ENCODE measurements at regions not wholly inside any gene's neighbourhood (a gene's known extent, or its start where the extent isn't known, plus 50 kb on each side); places are given as distances from the start of the nearest gene placed in this dataset.

DNA sequence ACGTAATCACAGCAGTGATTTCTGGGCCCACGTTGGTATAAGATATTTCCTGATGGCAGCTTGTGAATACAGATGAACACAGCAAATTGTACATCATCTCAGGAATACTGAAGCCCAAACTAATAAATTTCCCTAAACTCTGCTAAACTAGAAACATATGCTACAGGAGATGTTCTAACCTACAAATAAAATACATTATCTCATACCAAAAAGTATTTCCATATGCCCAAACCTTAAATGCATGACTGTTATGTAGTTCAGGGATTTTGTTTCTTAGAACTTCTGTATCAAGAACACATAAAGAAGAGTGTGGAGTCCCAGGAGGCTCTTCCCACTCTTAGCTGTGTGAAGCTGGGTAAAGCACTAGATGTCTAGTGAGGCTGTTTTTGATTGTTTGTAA is 138.4 kb downstream of the RFC3 start:
- no peak for DNase-seq (ENCODE audit: unreplicated experiment)
- no TSS peak for BruUV-seq (replicated peaks)
- Mint-ChIP-seq H3K27ac (ENCODE audit: low read depth, unreplicated experiment) (no peak overlapping the region), H3K36me3 (ENCODE audit: insufficient read depth, unreplicated experiment) (no peaks in the 10 kb centered on the region), H3K27me3 (ENCODE audit: insufficient read depth, unreplicated experiment) (no peaks in the 10 kb centered on the region), H3K4me3 (ENCODE audit: unreplicated experiment) (no peak overlapping the region), H3K4me1 (ENCODE audit: insufficient read depth, unreplicated experiment) (no peaks in the 10 kb centered on the region), H3K9me3 (ENCODE audit: unreplicated experiment) (no peaks in the 10 kb centered on the region)
- ChIA-PET CTCF (interaction anchor here (0.7 kb wide), 1 partner anchor 80 kb away, joined by 3 read pairs; no protein-coding TSS in a partner anchor), POLR2A (no interaction called here)
- TF ChIP-seq, protein P1, sequence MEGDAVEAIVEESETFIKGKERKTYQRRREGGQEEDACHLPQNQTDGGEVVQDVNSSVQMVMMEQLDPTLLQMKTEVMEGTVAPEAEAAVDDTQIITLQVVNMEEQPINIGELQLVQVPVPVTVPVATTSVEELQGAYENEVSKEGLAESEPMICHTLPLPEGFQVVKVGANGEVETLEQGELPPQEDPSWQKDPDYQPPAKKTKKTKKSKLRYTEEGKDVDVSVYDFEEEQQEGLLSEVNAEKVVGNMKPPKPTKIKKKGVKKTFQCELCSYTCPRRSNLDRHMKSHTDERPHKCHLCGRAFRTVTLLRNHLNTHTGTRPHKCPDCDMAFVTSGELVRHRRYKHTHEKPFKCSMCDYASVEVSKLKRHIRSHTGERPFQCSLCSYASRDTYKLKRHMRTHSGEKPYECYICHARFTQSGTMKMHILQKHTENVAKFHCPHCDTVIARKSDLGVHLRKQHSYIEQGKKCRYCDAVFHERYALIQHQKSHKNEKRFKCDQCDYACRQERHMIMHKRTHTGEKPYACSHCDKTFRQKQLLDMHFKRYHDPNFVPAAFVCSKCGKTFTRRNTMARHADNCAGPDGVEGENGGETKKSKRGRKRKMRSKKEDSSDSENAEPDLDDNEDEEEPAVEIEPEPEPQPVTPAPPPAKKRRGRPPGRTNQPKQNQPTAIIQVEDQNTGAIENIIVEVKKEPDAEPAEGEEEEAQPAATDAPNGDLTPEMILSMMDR (IDR thresholded peaks at IDR 0.05; ENCODE audit: unreplicated experiment), result no peak
- intact Hi-C loops (cut with micrococcal nuclease), result no loop called here

DNA sequence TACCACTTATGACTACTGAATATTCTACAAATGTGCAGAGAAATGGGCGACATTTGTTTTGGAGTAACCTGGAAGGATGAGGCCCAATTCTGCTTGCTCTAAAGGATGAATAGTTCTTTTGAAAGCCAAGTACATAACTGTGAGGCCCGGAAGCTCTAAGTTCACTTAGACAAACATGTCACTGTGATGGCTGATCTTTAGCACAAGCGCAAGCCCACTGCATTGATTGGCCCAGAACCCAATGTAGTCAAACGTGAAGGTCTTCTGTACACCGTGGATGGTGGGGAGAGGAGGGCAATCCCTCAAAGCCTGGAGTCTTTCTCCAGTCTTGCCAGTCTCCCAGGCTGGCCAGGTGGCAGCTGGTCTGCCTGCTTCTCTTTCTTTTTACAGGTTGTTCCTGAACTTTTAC is 139.6 kb downstream of the RFC3 start:
- no TSS peak for BruUV-seq (replicated peaks)
- Mint-ChIP-seq H3K9me3 (ENCODE audit: unreplicated experiment) (no peaks in the 10 kb centered on the region), H3K36me3 (ENCODE audit: insufficient read depth, unreplicated experiment) (no peaks in the 10 kb centered on the region), H3K4me3 (ENCODE audit: unreplicated experiment) (no peak overlapping the region), H3K4me1 (ENCODE audit: insufficient read depth, unreplicated experiment) (no peaks in the 10 kb centered on the region), H3K27ac (ENCODE audit: low read depth, unreplicated experiment) (no peak overlapping the region), H3K27me3 (ENCODE audit: insufficient read depth, unreplicated experiment) (no peaks in the 10 kb centered on the region)
- ChIA-PET CTCF (no interaction called here), POLR2A (interaction anchor here (0.6 kb wide), 1 partner anchor 157 kb away, joined by 5 read pairs; no protein-coding TSS in a partner anchor)
- intact Hi-C loops (cut with micrococcal nuclease), result no loop called here
- DNase-seq (ENCODE audit: unreplicated experiment), result no peak
- TF ChIP-seq, protein P1 (IDR thresholded peaks at IDR 0.05; ENCODE audit: unreplicated experiment), result no peak

DNA sequence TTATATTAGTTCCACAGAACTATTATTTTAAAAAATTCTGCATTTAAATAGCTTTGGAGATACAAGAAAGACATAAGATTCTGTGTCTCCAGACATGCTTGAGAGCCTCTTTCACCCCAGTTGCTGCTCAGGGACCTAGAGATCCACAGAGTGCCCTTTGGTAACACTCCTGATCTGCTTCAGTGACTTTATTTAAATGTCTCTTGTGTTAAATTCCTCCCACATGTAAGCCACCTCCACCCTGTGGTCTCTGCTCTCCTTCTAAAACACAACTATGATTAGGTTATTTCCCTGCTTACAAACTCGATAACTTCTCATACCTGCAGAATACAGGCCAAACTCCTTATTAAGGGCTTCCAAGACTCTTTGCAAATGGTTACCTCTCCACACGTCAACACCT is 141.0 kb downstream of the RFC3 start:
- no TSS peak for BruUV-seq (replicated peaks)
- no peak overlapping the region for H3K27ac Mint-ChIP-seq (ENCODE audit: low read depth, unreplicated experiment)
- intact Hi-C loops (cut with micrococcal nuclease), result no loop called here
- H3K27me3 Mint-ChIP-seq (ENCODE audit: insufficient read depth, unreplicated experiment), result no peaks in the 10 kb centered on the region
- CTCF ChIA-PET, result no interaction called here
- no peak for DNase-seq (ENCODE audit: unreplicated experiment)
- H3K4me3 Mint-ChIP-seq (ENCODE audit: unreplicated experiment), result no peak overlapping the region
- POLR2A ChIA-PET, result no interaction called here
- no peaks in the 10 kb centered on the region for H3K36me3 Mint-ChIP-seq (ENCODE audit: insufficient read depth, unreplicated experiment)
- no peaks in the 10 kb centered on the region for H3K9me3 Mint-ChIP-seq (ENCODE audit: unreplicated experiment)
- TF ChIP-seq, protein P1 (IDR thresholded peaks at IDR 0.05; ENCODE audit: unreplicated experiment), result no peak
- no peaks in the 10 kb centered on the region for H3K4me1 Mint-ChIP-seq (ENCODE audit: insufficient read depth, unreplicated experiment)

DNA sequence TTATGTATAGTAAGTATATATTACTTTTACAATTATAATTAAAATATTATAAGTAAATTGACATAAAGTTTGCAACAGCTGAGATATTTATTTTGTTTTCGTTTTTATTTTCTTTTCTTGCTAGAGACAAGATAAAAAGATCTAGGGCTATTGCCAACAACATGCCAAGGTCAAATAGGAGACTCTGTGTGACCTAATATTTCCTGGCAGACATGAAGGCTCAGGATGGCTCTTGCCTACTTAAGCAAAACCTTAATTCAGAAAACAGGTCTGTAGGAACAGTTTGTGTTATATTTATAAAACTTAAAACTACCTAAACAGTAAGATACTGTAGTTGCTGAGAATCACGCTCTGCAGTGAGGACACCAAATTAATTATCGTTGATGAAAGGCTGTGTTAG is 145.2 kb downstream of the RFC3 start:
- Mint-ChIP-seq H3K27me3 (ENCODE audit: insufficient read depth, unreplicated experiment) (no peaks in the 10 kb centered on the region), H3K4me3 (ENCODE audit: unreplicated experiment) (no peak overlapping the region), H3K27ac (ENCODE audit: low read depth, unreplicated experiment) (no peak overlapping the region), H3K4me1 (ENCODE audit: insufficient read depth, unreplicated experiment) (no peaks in the 10 kb centered on the region), H3K9me3 (ENCODE audit: unreplicated experiment) (no peaks in the 10 kb centered on the region), H3K36me3 (ENCODE audit: insufficient read depth, unreplicated experiment) (no peaks in the 10 kb centered on the region)
- POLR2A ChIA-PET, result interaction anchor here (0.7 to 1.2 kb wide), 2 partner anchors 14 to 196 kb away, joined by 3 to 4 read pairs; no protein-coding TSS in a partner anchor
- TF ChIP-seq, protein P1 (IDR thresholded peaks at IDR 0.05; ENCODE audit: unreplicated experiment), result no peak
- BruUV-seq (replicated peaks), result no TSS peak
- CTCF ChIA-PET, result no interaction called here
- intact Hi-C loops (cut with micrococcal nuclease), result no loop called here
- no peak for DNase-seq (ENCODE audit: unreplicated experiment)

Measured in MCF 10A (cell line).